Peyer's patch (tissue), 4 donors: ENCODE measurements at regions not wholly inside any gene's neighbourhood (a gene's known extent, or its start where the extent isn't known, plus 50 kb on each side); places are given as distances from the start of the nearest gene placed in this dataset.

Source experiments
- POLR2A ChIP-seq, 2 donors: fragments of 450-650 bp; IDR thresholded peaks; one replicate each; pipeline ENCODE4 v1.5.1; 2017; ENCODE audit warnings: antibody characterized with exemption in 2 of 2, mild to moderate bottlenecking in 2 of 2, moderate library complexity in 2 of 2
- TF ChIP-seq, protein P1 (sequence below), 6 experiments: fragments of 450-650 bp in 4 of 6; fragments of 200-600 bp in 2 of 6; sonication (generic) in 1 of 6; IDR thresholded peaks; one replicate each; pipeline ENCODE4 v1.5.1; 2017 to 2019; ENCODE audit warnings: antibody characterized with exemption in 6 of 6, mild to moderate bottlenecking in 3 of 6, moderate library complexity in 1 of 6

DNA sequence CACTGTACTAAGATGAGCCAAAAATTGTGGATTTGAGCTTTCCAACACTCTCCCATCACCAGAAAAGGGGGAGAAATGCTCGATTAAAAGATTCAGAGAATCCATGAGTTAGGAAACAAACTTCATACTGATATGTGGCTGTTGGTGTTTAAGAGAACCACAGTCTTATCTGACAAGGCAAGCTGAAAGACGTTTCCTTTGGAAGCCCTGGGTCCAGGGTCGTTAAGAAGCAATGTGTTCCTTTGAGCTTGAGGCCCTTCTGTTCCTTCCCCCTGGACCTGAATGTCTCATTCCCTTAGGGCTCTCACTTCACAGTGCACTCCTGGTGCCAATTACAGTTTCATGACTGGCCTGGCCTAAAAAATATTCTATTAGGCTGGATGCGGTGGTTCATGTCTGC, 524.8 kb upstream of the PPP2R3A start:
- TF ChIP-seq, protein P1, sequence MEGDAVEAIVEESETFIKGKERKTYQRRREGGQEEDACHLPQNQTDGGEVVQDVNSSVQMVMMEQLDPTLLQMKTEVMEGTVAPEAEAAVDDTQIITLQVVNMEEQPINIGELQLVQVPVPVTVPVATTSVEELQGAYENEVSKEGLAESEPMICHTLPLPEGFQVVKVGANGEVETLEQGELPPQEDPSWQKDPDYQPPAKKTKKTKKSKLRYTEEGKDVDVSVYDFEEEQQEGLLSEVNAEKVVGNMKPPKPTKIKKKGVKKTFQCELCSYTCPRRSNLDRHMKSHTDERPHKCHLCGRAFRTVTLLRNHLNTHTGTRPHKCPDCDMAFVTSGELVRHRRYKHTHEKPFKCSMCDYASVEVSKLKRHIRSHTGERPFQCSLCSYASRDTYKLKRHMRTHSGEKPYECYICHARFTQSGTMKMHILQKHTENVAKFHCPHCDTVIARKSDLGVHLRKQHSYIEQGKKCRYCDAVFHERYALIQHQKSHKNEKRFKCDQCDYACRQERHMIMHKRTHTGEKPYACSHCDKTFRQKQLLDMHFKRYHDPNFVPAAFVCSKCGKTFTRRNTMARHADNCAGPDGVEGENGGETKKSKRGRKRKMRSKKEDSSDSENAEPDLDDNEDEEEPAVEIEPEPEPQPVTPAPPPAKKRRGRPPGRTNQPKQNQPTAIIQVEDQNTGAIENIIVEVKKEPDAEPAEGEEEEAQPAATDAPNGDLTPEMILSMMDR (IDR thresholded peaks at IDR 0.05) = no peak
- no peak for TF ChIP-seq POLR2A (IDR thresholded peaks at IDR 0.05)
